Rectal smooth muscle tissue (tissue), 1 donor: ENCODE measurements at regions not wholly inside any gene's neighbourhood (a gene's known extent, or its start where the extent isn't known, plus 50 kb on each side); places are given as distances from the start of the nearest gene placed in this dataset.

Source experiments
- H3K27ac ChIP-seq: one replicate; pipeline ENCODE4 v1.7.0; 2013; ENCODE audit warnings: low read depth, low read length, inconsistent platforms
- H3K27me3 ChIP-seq: one replicate; pipeline ENCODE4 v1.7.0; 2013; ENCODE audit warnings: low read length; ENCODE audit not compliant: control insufficient read depth, insufficient read depth
- H3K36me3 ChIP-seq: one replicate; pipeline ENCODE4 v1.7.0; 2013; ENCODE audit warnings: low read length; ENCODE audit not compliant: control insufficient read depth, insufficient read depth
- H3K4me1 ChIP-seq: one replicate; pipeline ENCODE4 v1.7.0; 2013; ENCODE audit warnings: low read length; ENCODE audit not compliant: control insufficient read depth, insufficient read depth
- H3K4me3 ChIP-seq: one replicate; pipeline ENCODE4 v1.7.0; 2013; ENCODE audit warnings: low read length
- H3K9ac ChIP-seq: one replicate; pipeline ENCODE4 v1.7.0; 2013; ENCODE audit warnings: low read length

DNA sequence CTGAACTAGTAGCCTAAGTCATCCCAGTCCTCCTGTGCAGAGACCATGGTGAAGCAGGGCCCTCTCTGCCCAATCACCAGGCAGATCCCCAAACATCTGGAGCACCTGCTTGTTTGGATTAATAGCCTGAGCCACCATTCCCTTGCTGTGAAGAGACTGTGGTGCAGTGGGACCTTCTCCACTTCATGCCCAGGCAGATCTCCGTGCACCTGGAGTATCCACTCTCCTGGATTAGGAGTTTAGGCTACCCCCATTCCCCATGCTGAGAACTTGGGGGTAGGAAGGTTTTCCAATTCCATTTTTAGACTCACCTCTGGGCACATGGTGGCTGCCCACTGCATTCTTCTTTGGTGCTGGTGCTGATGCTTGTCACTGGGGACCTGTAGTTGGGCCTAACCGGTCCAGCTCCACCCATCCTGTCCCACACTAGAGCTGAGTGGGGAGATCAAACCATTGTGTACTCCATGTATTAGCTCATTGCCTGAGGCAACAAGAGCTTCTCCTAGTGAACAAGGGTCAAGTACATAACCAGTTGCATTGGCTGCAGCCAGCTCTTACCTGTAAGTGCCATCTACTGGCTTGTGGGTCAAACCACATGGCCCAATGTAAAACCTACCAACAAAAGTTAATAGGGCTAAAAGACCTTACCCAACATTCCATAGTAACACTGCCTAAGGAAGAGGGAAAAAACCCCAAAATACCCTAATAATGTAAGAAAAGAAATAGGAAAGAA is 382.5 kb upstream of the CBLB start:
- Histone ChIP-seq H3K27me3 (no peaks in the 10 kb centered on the region), H3K4me1 (no peaks in the 10 kb centered on the region), H3K27ac (no peak overlapping the region), H3K36me3 (no peaks in the 10 kb centered on the region), H3K4me3 (no peak overlapping the region), H3K9ac (no peak overlapping the region)

DNA sequence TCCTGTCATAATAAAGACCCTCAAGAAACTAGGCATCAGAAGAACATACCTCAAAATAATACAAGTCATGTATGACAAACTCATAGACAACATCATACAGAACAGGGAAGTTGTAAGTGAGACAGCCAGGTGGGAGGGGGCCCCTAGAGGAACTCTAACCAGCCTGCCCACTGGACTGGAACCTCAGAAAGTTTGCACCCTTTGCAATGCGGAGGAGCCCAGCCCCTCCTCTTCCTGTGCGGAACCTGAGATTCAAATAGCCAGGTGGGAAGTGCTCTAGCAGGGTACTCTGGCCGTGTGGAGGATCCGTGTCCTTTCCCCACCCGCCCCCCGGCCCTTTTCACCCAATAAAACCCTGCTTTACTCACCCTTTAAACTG is 387.0 kb upstream of the CBLB start:
- Histone ChIP-seq H3K4me3 (no peak overlapping the region), H3K36me3 (no peaks in the 10 kb centered on the region), H3K27ac (no peak overlapping the region), H3K9ac (no peak overlapping the region), H3K27me3 (no peaks in the 10 kb centered on the region), H3K4me1 (no peaks in the 10 kb centered on the region)

DNA sequence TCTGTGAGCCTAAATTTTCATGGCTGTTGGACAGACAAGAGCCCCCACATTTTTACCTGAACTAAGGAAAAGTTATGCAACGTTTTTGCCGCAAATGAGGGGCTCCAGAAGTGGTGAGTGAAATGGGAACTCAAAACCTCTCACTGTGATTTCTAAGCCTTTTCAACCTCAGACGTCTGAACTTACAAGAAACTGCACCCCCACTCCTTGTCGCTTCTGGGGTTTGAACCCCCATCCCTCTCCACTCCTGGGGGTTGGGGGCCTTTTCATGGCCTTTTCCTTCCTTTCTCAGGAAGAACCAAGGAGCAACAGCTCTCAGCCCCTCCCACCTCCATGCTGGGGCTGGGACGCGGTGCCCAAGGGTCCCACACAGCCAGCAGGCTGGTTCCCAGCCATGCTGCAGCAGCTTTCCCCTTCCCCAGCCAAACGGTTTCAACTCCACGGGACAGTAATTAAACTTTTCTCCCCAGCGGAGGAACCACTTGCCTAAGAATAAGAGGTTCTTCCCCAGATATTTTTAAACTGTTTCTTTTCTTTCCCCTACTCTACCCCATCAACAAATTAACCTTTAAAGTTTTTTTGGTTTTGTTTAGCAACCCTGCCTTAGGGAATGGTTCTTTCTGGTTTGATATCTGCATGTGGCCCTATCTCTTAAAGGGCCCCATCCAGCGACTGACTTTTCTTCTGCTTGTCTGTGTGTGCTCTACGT is 387.6 kb upstream of the CBLB start:
- Histone ChIP-seq H3K4me3 (no peak overlapping the region), H3K27me3 (no peaks in the 10 kb centered on the region), H3K36me3 (no peaks in the 10 kb centered on the region), H3K9ac (no peak overlapping the region), H3K27ac (no peak overlapping the region), H3K4me1 (no peaks in the 10 kb centered on the region)

DNA sequence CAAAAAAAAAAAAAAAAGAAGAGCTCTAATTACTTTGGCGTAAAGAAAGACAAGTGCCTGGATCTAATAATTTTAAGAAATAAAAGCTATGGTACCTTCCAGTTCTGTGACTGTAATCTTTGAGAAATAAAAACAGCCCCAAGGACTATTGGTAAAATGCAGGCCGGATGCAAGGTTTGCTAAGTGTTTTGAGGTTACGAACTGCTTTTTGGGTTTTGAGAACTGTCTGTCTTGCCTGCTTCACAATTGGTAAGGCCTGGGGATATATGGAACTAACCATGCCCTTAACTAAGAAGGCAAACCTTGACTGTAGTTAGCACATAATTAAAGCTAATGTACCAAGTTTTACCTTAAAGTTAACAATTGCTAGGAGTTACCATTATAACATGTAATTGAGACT is 388.4 kb upstream of the CBLB start:
- H3K27me3 ChIP-seq: no peaks in the 10 kb centered on the region
- no peak overlapping the region for H3K9ac ChIP-seq
- H3K4me1 ChIP-seq: no peaks in the 10 kb centered on the region
- H3K27ac ChIP-seq: no peak overlapping the region
- no peaks in the 10 kb centered on the region for H3K36me3 ChIP-seq
- no peak overlapping the region for H3K4me3 ChIP-seq

DNA sequence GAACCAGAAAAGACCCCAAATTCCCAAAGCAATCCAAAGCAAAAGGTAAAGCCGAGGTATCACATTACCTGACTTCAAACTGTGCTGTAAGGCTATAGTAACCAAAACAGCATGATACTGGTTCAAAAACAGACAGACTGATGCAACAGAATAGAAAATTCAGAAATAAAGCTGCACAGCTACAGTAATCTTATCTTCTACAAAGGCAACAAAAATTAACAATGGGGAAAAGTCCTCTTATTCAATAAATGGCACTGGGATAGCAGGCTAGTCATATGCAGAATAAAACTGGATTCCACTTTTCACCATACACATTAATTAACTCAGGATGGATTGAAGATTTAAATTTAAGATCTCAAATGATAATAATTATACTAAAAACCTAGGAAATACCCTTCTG is 392.6 kb upstream of the CBLB start:
- no peak overlapping the region for H3K9ac ChIP-seq
- H3K36me3 ChIP-seq: no peaks in the 10 kb centered on the region
- H3K27ac ChIP-seq: no peak overlapping the region
- no peaks in the 10 kb centered on the region for H3K27me3 ChIP-seq
- no peaks in the 10 kb centered on the region for H3K4me1 ChIP-seq
- no peak overlapping the region for H3K4me3 ChIP-seq

DNA sequence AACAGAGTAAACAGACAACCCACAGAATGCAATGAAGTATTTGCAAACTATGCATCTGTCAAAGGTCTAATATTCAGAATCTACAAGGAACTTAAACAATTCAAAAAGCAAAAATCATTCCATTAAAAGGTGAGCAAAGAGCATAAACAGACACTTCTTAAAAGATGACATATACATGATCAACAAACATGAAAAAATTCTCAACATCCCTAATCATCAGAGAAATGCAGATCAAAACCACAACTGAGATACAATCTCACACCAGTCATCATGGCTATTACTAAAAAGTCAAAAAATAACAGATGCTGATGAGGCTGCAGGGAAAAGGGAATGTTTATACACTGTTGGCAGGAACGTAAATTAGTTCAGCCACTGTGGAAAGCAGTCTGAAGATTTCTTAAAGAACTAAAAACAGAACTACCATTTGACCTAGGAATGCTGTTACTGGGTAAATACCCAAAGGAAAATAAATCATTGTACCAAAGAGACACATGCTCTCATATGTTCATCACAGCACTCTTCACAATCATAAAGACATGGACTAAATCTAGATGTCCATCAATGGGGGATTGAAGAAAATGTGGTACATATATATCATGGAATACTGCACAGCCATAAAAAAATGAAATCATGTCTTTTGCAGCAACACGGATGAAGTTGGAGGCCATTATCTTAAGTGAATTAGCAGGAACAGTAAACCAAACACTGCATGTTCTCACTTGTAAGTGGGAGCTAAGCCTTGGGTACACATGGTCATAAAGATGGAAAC is 393.3 kb upstream of the CBLB start:
- no peaks in the 10 kb centered on the region for H3K4me1 ChIP-seq
- no peak overlapping the region for H3K4me3 ChIP-seq
- no peaks in the 10 kb centered on the region for H3K27me3 ChIP-seq
- no peaks in the 10 kb centered on the region for H3K36me3 ChIP-seq
- H3K9ac ChIP-seq: no peak overlapping the region
- H3K27ac ChIP-seq: no peak overlapping the region

- no peaks in the 10 kb centered on the region for H3K36me3 ChIP-seq
- H3K27me3 ChIP-seq: no peaks in the 10 kb centered on the region
- H3K9ac ChIP-seq: no peak overlapping the region
- no peak overlapping the region for H3K4me3 ChIP-seq
- no peak overlapping the region for H3K27ac ChIP-seq
- no peaks in the 10 kb centered on the region for H3K4me1 ChIP-seq
Observed at GRCh38 chr3:106263011-106263410, 394.2 kb upstream of the CBLB start.

- Histone ChIP-seq H3K36me3 (no peaks in the 10 kb centered on the region), H3K4me3 (no peak overlapping the region), H3K9ac (no peak overlapping the region), H3K4me1 (no peaks in the 10 kb centered on the region), H3K27me3 (no peaks in the 10 kb centered on the region), H3K27ac (no peak overlapping the region)
Observed at GRCh38 chr3:106263546-106263945, 394.7 kb upstream of the CBLB start.

GRCh38 chr3:106265704-106266103 is 396.9 kb upstream of the CBLB start:
- no peak overlapping the region for H3K27ac ChIP-seq
- H3K9ac ChIP-seq: no peak overlapping the region
- no peaks in the 10 kb centered on the region for H3K4me1 ChIP-seq
- H3K27me3 ChIP-seq: no peaks in the 10 kb centered on the region
- no peak overlapping the region for H3K4me3 ChIP-seq
- H3K36me3 ChIP-seq: no peaks in the 10 kb centered on the region

DNA sequence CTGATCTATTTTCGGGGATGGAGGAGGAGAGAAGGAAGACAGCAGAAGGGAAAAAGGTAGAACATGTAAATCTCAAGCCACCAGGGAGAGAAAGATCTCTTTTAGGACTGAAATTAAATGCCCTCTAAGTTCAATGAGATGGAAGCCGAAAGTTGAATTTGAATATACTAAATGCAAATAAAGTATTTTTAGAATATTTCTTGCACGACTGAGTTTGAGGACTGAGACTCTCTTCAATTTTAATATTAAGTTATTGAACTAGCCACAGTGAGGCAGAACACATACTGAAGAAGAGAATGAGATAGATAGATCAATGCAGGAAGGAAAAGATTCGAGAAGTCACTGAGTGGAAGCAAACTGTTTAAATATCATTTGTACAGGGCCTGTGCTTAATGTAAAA is 399.9 kb upstream of the CBLB start:
- Histone ChIP-seq H3K4me1 (no peaks in the 10 kb centered on the region), H3K36me3 (no peaks in the 10 kb centered on the region), H3K9ac (no peak overlapping the region), H3K27me3 (no peaks in the 10 kb centered on the region), H3K27ac (no peak overlapping the region), H3K4me3 (no peak overlapping the region)

DNA sequence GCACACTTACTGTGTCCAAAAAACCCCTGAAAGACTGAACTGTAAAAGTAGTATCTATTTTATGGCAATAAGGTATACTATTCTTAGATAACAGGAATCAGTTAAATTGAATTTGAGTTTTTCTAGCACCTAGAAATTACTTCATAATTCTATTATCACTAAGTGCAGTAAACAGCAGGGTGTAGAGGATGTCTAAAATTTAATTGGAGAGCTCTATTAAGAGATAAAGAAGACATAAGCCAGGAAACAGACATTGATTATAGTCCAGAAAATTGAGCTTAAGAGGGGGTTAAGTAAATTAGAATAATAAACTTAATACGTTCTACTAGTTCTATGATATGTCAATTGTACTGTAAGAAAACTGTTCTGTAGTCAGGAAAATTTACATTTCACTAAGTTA is 403.5 kb upstream of the CBLB start:
- H3K4me1 ChIP-seq: no peaks in the 10 kb centered on the region
- no peak overlapping the region for H3K4me3 ChIP-seq
- no peaks in the 10 kb centered on the region for H3K36me3 ChIP-seq
- H3K27me3 ChIP-seq: no peaks in the 10 kb centered on the region
- H3K27ac ChIP-seq: no peak overlapping the region
- H3K9ac ChIP-seq: no peak overlapping the region

GRCh38 chr3:106275592-106275991 is 406.8 kb upstream of the CBLB start:
- Histone ChIP-seq H3K36me3 (no peaks in the 10 kb centered on the region), H3K4me1 (no peaks in the 10 kb centered on the region)

More at GRCh38 chr3:106275592-106275991, 406.8 kb upstream of the CBLB start:
- H3K27me3 ChIP-seq: no peaks in the 10 kb centered on the region
- no peak overlapping the region for H3K27ac ChIP-seq
- H3K9ac ChIP-seq: no peak overlapping the region
- no peak overlapping the region for H3K4me3 ChIP-seq
